HAP-1 (cell line): ENCODE measurements at regions not wholly inside any gene's neighbourhood (a gene's known extent, or its start where the extent isn't known, plus 50 kb on each side); places are given as distances from the start of the nearest gene placed in this dataset.

ENCODE experiments used
- DNase-seq, 2 experiments: peaks; one replicate each; pipeline ENCODE4 v3.0.0-alpha.2; 2016 to 2020; ENCODE audit warnings: low spot score in 2 of 2
- H3K27me3 ChIP-seq: fragments of 250-450 bp; sonication (Bioruptor Pico); 2 replicates; pipeline ENCODE4 v1.5.1; 2020; ENCODE audit warnings: low read depth, mild to moderate bottlenecking, moderate library complexity
- H3K36me3 ChIP-seq: fragments of 250-450 bp; sonication (Bioruptor Pico); replicated peaks from 2 replicates; pipeline ENCODE4 v1.5.1; 2020; ENCODE audit warnings: mild to moderate bottlenecking
- H3K4me1 ChIP-seq: fragments of 250-450 bp; sonication (Bioruptor Pico); 2 replicates; pipeline ENCODE4 v1.5.1; 2020; ENCODE audit warnings: mild to moderate bottlenecking
- H3K4me3 ChIP-seq: fragments of 250-450 bp; sonication (Bioruptor Pico); 2 replicates; pipeline ENCODE4 v1.5.1; 2020; ENCODE audit warnings: mild to moderate bottlenecking, moderate library complexity
- H3K9me3 ChIP-seq: fragments of 250-450 bp; sonication (Bioruptor Pico); 2 replicates; pipeline ENCODE4 v1.5.1; 2020; ENCODE audit warnings: mild to moderate bottlenecking, moderate library complexity
- in situ Hi-C: fragments of 300-500 bp; cut with MboI; formaldehyde crosslinking; loops from 3 replicates; pipeline ENCODE4 v1.14.3; 2020; ENCODE audit warnings: low sequenced_read_pairs, inconsistent platforms, mixed read lengths

DNA sequence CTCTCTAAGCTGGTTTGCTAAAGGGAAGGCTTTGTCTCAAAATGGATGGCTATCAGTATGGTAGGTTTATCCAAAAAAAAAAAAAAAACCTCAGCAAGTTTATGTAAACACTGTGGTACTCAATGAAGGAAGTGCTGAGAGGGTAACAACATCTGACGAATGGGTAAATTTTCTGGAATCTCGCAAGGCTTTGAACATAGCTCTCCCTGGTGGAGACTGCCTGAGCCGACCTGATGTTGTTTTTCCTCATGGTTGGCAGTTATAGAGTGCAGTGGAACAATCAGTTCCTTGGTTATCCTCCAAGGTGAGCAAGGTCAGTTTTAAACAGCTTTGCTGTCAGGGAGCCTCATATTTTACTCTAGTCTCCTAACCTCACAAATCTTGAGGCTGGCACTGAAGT, 94.6 kb downstream of the ZPLD1 start:
- no peaks in the 10 kb centered on the region; the same call in 1 of the 2 replicates for H3K27me3 ChIP-seq
- no peak overlapping the region for H3K4me3 ChIP-seq
- in situ Hi-C loops = no loop called here
- DNase-seq = no peak
- no peaks in the 10 kb centered on the region for H3K36me3 ChIP-seq
- H3K4me1 ChIP-seq = no peaks in the 10 kb centered on the region
- no peaks in the 10 kb centered on the region for H3K9me3 ChIP-seq

DNA sequence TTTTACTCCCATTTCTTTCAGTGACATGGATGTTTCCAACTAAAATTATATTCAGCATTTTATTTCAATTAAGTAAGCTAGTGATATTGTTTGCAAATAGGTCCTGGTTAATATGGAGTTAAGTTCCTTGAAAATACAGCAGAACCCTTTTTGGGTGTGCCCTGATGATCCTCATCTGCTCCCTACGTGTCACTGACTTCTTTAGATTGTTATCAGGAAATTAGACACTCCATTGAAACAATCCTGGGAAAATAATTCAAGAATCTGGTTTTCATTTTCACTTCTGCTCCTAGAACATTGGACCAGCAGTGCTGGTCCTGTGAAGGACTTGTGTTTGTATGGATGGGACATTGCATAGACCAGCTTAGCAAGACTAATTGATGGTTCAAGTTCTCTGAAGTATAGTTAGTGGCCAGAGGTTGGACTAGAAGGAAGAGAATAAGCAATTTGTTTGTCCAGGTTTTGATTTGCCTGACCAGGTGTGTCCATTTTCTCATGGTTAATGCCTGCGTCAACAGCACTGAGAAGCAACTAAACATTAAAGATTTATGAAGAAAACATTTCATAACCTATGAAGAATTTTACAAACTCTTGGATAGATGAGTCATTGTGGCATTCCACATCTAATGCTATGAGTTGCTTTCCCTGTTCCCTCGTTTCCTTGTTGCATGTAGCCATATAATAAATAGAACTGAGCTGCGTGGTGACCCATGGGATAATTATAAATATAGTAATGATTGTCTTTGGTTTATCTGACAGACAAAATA, 95.8 kb downstream of the ZPLD1 start:
- Histone ChIP-seq H3K36me3 (no peaks in the 10 kb centered on the region), H3K4me3 (no peak overlapping the region), H3K4me1 (no peaks in the 10 kb centered on the region), H3K9me3 (no peaks in the 10 kb centered on the region), H3K27me3 (no peaks in the 10 kb centered on the region; the same call in 1 of the 2 replicates)
- in situ Hi-C loops = loop anchor here (10.0 kb wide), 2 partner anchors 306 to 726 kb away; no protein-coding TSS in a partner anchor
- DNase-seq = no peak

DNA sequence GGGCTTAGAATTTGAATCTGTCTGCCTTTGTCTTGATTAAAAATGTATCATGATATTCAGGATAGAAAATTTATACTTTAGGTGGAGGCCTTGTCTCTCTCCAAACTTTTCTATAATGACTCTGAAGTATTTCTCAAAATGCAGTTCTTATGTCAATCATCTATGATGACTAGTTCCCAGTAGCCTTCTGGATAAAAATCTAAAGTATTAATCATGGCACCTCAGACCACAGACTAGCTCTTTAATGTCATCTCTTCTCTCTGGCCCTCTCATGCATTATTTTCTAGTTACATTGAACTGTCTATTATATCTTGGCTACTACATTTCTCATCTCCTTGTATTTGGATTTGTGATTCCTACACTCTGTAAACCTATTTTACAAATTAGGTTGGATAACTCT, 96.9 kb downstream of the ZPLD1 start:
- in situ Hi-C loops = loop anchor here (10.0 kb wide), 2 partner anchors 307 to 727 kb away; no protein-coding TSS in a partner anchor
- H3K4me3 ChIP-seq = no peak overlapping the region
- no peaks in the 10 kb centered on the region; the same call in 1 of the 2 replicates for H3K27me3 ChIP-seq
- no peaks in the 10 kb centered on the region for H3K36me3 ChIP-seq
- no peak for DNase-seq
- no peaks in the 10 kb centered on the region for H3K4me1 ChIP-seq
- no peaks in the 10 kb centered on the region for H3K9me3 ChIP-seq

DNA sequence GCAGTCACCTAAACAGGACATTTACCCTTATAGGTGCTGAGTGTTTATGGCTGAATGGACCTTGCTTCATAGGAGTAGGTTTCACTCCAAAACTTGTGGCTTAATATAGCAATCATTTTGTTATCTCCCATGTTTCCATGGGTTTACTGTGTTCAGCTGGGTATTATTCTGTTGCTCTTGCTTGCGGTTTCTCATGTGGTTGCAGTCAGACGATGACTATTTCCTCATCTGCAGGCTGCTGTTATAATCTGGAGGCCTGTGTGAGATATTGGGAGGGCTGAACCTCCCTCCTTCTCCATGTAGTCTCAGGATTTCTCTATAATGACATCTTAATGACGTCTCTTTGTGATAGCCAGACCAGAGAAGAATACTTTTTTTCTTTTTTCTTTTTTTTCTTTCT, 98.1 kb downstream of the ZPLD1 start:
- DNase-seq = no peak
- Histone ChIP-seq H3K9me3 (no peaks in the 10 kb centered on the region), H3K4me3 (no peak overlapping the region), H3K27me3 (no peaks in the 10 kb centered on the region; the same call in 1 of the 2 replicates), H3K36me3 (no peaks in the 10 kb centered on the region), H3K4me1 (no peaks in the 10 kb centered on the region)
- in situ Hi-C loops = loop anchor here (10.0 kb wide), 2 partner anchors 308 to 728 kb away; no protein-coding TSS in a partner anchor

GRCh38 chr3:102533784-102534183, 99.0 kb downstream of the ZPLD1 start:
- no peak for DNase-seq
- no peak overlapping the region for H3K4me3 ChIP-seq
- H3K4me1 ChIP-seq = no peaks in the 10 kb centered on the region
- H3K27me3 ChIP-seq = no peaks in the 10 kb centered on the region; the same call in 1 of the 2 replicates
- no peaks in the 10 kb centered on the region for H3K9me3 ChIP-seq
- H3K36me3 ChIP-seq = no peaks in the 10 kb centered on the region
- in situ Hi-C loops = loop anchor here (10.0 kb wide), 2 partner anchors 309 to 729 kb away; no protein-coding TSS in a partner anchor

DNA sequence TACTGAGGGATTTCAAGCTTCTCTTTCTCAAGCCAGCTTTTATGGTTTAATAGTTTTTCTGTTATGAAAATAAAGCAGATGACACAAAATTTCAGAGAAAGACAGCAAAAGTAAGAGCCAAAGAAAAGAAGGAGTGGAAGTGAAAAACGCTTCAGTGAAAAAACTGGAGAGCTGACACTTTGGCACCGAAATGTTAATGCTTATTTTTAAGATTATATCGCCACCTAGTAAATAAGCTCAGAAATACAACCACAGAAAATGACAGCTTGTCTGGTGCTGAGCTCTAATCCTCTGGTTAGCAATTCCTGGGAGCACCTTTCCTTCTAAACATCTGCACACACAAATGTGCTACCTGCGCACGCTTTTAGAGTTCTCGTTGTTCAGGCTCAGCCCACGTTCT, 101.6 kb downstream of the ZPLD1 start:
- in situ Hi-C loops = loop anchor here (10.0 kb wide), 2 partner anchors 312 to 732 kb away; no protein-coding TSS in a partner anchor
- no peaks in the 10 kb centered on the region for H3K4me1 ChIP-seq
- H3K9me3 ChIP-seq = no peaks in the 10 kb centered on the region
- no peaks in the 10 kb centered on the region for H3K36me3 ChIP-seq
- DNase-seq = peak in 1 of 2 experiments; percentile 37
- no peaks in the 10 kb centered on the region for H3K27me3 ChIP-seq
- H3K4me3 ChIP-seq = no peak overlapping the region

- H3K4me3 ChIP-seq = no peak overlapping the region
- in situ Hi-C loops = loop anchor here (10.0 kb wide), 2 partner anchors 312 to 732 kb away; no protein-coding TSS in a partner anchor
- H3K27me3 ChIP-seq = 0 out of 2 replicates have a peak, but pooled peaks cover under 1% of the 10 kb centered on the region
- no peak for DNase-seq
- H3K9me3 ChIP-seq = no peaks in the 10 kb centered on the region
- H3K4me1 ChIP-seq = no peaks in the 10 kb centered on the region
- H3K36me3 ChIP-seq = no peaks in the 10 kb centered on the region
These were observed 102.3 kb downstream of the ZPLD1 start for GRCh38 chr3:102537123-102537522.

DNA sequence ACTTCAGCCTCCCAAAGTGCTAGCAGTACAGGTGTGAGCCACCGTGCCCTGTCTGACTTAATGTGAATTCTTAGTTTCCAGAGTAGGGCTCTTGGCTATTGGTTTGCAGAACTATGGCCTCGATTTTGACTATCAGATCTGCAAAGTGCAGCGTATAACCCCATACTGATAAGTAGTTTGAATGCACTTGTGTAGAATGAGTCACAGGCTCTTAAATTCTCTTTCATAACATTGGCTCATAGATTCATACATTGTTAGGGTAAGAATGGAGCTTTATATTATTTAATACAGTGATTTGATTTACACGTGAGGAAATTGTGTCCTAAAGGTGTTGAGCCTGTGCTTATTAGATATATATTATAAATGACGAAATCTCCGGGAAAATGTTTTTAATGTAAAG, 109.9 kb downstream of the ZPLD1 start:
- Histone ChIP-seq H3K27me3 (peaks cover 10% of the 10 kb centered on the region; the same call in 1 of the 2 replicates), H3K4me1 (no peaks in the 10 kb centered on the region), H3K36me3 (no peaks in the 10 kb centered on the region), H3K9me3 (no peaks in the 10 kb centered on the region), H3K4me3 (no peak overlapping the region)
- DNase-seq = no peak
- in situ Hi-C loops = no loop called here

DNA sequence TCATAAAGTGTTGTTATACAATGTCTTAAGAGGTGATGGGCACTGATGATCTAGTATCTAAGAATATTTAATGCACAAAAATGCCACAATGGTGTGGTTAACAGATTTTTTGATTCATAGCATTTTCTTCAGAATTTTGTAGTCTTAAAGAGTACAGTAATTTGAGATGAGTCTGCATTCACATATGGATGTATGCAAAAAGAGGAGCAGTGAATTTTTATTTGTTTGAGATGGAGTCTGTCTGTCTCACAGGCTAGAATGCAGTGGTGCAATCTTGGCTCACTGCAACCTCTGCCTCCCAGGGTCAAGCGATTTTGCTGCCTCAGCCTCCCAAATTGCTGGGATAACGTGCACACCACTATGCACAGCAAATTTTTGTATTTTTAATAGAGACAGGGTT, 110.5 kb downstream of the ZPLD1 start:
- DNase-seq = no peak
- H3K36me3 ChIP-seq = no peaks in the 10 kb centered on the region
- H3K9me3 ChIP-seq = no peaks in the 10 kb centered on the region
- H3K27me3 ChIP-seq = peaks cover 10% of the 10 kb centered on the region; the same call in 1 of the 2 replicates
- H3K4me1 ChIP-seq = no peaks in the 10 kb centered on the region
- H3K4me3 ChIP-seq = no peak overlapping the region
- in situ Hi-C loops = no loop called here

DNA sequence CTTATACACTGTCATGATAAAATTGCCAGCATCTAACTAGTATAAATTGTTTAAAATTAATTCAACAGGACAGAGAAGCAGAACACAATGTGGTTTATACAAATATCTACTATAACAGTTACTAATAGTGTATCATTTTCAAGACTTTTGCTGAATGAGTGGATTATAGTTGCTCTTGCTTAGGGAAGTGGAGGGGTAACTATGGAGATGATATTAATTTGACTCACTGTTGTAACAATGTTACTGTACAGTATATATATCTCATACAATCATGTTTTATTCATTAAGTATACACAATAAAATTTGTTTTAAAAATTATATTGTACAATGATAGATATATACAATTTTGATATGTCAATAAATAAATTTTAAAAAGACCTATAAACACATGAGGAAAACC, 119.1 kb downstream of the ZPLD1 start:
- DNase-seq = no peak
- no peak overlapping the region for H3K4me3 ChIP-seq
- no peaks in the 10 kb centered on the region for H3K4me1 ChIP-seq
- H3K27me3 ChIP-seq = 0 out of 2 replicates have a peak, but pooled peaks cover 10% of the 10 kb centered on the region
- in situ Hi-C loops = no loop called here
- H3K9me3 ChIP-seq = no peaks in the 10 kb centered on the region
- H3K36me3 ChIP-seq = no peaks in the 10 kb centered on the region

DNA sequence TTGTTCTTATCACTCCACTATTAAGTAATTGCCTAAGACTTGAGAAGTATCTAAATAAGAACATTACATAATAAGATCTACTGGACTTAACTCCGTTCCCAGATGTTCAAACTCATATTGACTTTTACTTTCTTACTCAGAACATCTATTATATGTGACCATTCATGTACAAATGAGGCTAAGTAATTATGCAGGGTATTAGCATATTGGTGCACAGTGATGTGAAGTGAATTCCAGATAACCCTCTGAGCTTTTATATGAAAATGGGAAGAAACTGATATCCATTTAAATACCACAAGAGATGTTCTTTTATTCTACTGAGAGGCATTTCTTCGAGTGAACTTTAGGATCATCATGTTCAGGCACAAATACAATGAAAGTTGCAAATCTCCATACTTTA, 135.7 kb downstream of the ZPLD1 start:
- Histone ChIP-seq H3K36me3 (no peaks in the 10 kb centered on the region), H3K4me3 (no peak overlapping the region), H3K4me1 (peaks cover 15% of the 10 kb centered on the region), H3K27me3 (peaks cover 8% of the 10 kb centered on the region), H3K9me3 (0 out of 2 replicates have a peak, but pooled peaks cover 2% of the 10 kb centered on the region)
- in situ Hi-C loops = no loop called here
- DNase-seq = peak in 1 of 2 experiments; percentile 91

DNA sequence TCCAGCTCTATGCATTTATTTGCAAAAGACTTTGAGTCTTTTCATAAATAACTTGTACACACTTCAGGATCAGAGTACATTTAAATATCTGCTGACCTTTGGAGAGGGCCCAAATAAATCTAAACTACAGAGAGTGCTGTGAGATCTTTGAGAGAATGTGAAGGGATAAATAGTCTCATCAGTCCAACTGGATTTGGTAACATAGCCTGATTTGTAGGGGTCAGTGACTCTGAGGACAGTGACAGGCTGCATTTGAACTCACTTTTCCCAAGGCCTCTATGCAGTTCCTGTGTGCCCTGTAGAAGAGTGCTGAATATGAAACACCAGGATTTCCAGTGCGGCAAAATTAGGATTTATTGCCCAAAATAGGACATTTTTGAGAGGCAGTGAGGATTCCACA, 136.2 kb downstream of the ZPLD1 start:
- Histone ChIP-seq H3K36me3 (no peaks in the 10 kb centered on the region), H3K4me3 (no peak overlapping the region), H3K9me3 (0 out of 2 replicates have a peak, but pooled peaks cover 2% of the 10 kb centered on the region), H3K4me1 (peaks cover 15% of the 10 kb centered on the region), H3K27me3 (peaks cover 9% of the 10 kb centered on the region)
- in situ Hi-C loops = no loop called here
- DNase-seq = no peak

- peaks cover 14% of the 10 kb centered on the region for H3K27me3 ChIP-seq
- no peak overlapping the region for H3K4me3 ChIP-seq
- 0 out of 2 replicates have a peak, but pooled peaks cover 2% of the 10 kb centered on the region for H3K9me3 ChIP-seq
- no peak for DNase-seq
- in situ Hi-C loops = no loop called here
- H3K36me3 ChIP-seq = no peaks in the 10 kb centered on the region
- peaks cover 15% of the 10 kb centered on the region for H3K4me1 ChIP-seq
These were observed 137.0 kb downstream of the ZPLD1 start for GRCh38 chr3:102571720-102572384.
